ENCODE measurements at regions not wholly inside any gene's neighbourhood (a gene's known extent, or its start where the extent isn't known, plus 50 kb on each side); places are given as distances from the start of the nearest gene placed in this dataset.
"Not testable (repeated sequence)": the region's sequence is repeated elsewhere in the genome, so short reads cannot be mapped to it uniquely, and the experiment has no call there.

DNA sequence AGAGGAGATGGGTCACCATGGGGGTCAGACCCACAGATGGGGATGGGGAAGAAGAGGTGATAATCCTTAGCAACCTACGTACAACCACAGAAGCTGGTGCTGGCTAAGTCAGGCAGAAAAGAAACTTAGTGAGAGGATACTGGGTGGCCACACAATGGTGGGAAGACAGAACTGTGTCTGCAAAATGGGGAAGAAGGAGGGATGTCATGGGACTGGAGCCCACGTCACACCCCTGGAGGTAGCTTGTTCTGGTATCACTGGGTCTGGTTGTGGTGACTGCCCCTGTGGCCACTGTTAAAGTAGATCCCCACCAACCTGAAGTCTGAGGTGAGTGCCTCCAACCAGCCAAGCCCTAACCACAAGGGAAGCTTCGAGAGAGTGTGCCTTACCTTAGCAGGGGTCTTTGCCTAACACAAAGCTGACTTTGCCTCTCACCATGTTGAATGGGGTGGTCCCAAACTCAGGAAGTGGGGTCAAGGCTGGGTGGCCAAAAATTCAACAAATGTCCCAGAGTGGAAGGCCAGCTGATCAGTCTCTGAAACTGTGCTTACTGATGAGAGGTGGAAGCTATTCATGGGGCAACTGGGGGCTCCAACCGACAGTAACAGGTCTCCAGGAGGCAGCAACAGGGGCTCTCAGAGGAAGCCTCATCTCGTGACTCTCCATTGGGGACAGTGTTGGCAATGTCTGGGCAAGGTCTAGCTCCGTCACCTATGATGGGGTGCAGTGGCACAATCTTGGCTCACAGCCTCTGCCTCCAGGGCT, 64.8 kb upstream of the SLC1A4 start:
- no peak for DNase-seq

GRCh38 chr2:64925930-64926722, 63.1 kb upstream of the SLC1A4 start:
- not testable (repeated sequence) for DNase-seq

DNA sequence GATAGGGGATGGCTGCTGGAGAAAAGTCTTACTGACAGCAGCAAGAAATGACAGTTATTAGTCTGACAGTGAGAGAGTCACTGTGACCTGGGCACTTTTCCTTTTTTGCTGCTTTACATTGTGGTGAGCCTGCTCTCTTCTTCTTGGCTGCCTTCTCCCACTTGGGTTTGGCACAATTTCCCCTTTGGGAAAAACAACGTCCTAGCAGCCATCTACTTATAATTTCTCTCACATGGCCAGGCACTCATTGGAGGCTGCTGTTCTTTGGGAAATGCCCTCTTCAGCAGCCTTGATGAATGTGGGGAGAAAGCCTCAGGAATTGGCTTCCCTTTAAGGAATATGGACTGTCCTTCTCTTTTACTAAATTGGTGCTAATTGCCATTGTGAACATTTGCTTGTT, 60.4 kb upstream of the SLC1A4 start:
- no peak for DNase-seq

- no peak for DNase-seq
Measured at GRCh38 chr2:64929333-64929732, 59.9 kb upstream of the SLC1A4 start.

- DNase-seq = no peak
Measured at GRCh38 chr2:64930258-64930671, 58.9 kb upstream of the SLC1A4 start.

- no peak for DNase-seq
Measured at GRCh38 chr2:64931246-64932115, 57.7 kb upstream of the SLC1A4 start.

DNA sequence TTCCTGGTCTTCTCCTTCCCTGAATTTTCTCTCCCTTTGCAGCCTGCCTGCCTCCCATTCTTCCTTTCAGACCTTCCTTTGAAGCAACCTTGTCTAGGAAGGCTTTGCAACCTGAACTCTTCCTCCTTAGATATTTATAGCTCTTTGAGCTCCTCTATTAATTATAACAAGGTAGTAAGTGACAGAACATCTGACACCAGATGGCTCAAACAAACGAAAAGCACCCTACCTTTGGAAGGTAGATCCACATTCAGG, 57.2 kb upstream of the SLC1A4 start:
- DNase-seq = no peak

- DNase-seq = no peak
Measured at GRCh38 chr2:64932371-64933216, 56.6 kb upstream of the SLC1A4 start.

DNA sequence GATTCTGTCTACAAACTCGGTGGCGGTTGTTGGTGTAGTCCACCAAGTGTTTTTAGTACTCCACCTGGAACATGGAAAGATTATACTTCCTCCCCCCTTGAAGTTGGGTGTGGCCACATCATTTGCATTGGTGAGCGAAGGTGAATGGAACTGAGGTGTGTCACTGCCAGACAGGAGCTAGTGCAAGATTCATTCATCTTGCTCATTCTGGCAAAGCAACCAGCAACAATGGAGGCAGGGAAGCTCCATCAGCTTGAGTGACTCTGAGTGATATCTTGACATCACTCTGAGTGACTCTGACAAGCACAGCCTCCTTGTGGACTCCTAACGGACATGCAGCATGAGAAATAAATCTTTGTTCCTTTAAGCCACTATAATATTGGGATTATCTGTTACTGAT, 54.7 kb upstream of the SLC1A4 start:
- no peak for DNase-seq

- no peak for DNase-seq
Measured at GRCh38 chr2:64936809-64937208, 52.4 kb upstream of the SLC1A4 start.

DNA sequence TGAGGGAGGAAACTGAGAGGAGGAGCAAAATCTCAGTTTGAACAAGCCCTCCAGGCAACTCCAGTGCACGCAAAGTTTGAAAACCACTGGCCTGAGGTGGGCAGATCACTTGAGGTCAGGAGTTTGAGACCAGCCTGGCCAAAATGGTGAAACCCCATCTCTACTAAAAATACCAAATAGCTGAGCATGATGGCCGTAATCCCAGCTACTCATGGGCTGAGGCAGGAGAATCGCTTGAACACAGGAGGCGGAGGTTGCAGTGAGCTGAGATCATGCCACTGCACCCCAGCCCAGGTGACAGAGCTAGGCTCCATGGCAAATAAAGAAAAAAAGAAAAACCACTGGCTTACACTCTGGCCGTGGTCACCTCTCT, 51.9 kb upstream of the SLC1A4 start:
- DNase-seq = not testable (repeated sequence)

- no peak for DNase-seq
Measured at GRCh38 chr2:64937687-64938491, 51.3 kb upstream of the SLC1A4 start.

DNA sequence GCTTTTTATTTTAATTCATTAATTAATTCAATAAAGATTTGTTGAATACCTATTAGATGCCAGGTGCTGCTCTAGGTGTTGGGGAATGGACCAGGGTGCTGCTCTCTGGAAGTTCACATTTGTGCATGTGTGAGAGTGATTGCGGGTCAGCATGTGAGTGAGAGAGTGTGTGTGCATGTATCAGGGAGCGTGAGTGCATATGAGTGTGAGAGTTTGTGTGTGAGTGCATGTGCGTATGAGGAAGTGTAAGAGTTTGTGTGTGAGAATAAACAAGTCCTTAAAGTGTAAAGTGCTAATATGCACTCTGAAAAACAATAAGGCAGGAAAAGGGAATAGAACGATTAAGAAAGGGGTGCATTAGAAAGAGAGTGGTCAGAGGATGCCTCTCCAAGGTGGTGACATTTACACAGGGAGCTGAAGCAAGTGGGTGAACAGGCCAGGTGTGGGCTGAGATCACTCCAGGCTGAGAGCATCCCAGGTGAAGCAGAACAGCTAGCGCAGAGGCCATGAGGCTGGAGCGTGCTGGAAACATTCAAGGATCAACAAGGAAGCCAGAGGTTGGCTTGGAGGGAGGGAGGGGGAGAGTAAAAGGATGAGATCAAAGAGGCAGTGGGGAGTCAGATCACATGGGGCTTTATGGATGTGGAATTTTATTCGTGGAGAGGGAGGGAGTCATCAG, 50.5 kb upstream of the SLC1A4 start:
- no peak for DNase-seq

DNA sequence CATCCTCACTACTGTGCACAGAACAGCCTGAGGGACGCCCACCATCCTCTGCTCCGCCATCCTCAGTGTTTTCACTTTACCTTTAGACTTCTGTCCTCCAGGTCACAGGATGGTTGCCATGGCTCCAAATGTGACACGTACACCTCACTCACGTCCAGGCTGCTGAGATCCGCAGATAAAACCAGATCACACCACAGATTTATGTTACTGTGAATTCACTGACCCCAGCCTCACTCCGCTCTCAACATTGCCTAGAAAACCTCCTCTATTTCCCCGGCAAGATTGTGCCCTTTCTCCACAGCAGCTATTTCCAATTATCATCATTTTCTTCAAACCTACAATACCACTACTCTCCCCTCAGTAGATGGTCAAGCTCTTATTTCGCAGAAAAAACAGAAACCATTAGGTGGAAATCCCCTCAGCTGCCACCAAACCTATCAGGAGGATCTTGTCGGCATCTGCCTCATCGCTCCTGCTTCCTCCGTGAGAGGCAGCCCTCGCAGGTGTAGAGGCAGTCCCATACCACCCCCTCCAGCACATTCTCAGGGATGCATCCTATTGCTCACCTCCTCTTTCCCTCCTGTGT, 49.8 kb upstream of the SLC1A4 start:
- no peak for DNase-seq

All from NCI-H446 treated with DMSO at 0.1 percent for 48 hours (cell line).